Effector CD8-positive, alpha-beta T cell (primary cell): ENCODE measurements at regions not wholly inside any gene's neighbourhood (a gene's known extent, or its start where the extent isn't known, plus 50 kb on each side); places are given as distances from the start of the nearest gene placed in this dataset.

Experiments
- DNase-seq: peaks from one replicate; lab custom pipeline; 2025; lab: John Stamatoyannopoulos, UW

- DNase-seq = no peak
Observed at GRCh38 chr14:98227727-98228111, 1044.3 kb downstream of the BCL11B start.

- DNase-seq = no peak
Observed at GRCh38 chr14:98229656-98230366, 1042.2 kb downstream of the BCL11B start.

GRCh38 chr14:98230411-98230810 is 1041.6 kb downstream of the BCL11B start:
- no peak for DNase-seq

- no peak for DNase-seq
Observed at GRCh38 chr14:98231210-98231609, 1040.8 kb downstream of the BCL11B start.

- DNase-seq = no peak
Observed at GRCh38 chr14:98233656-98234055, 1038.3 kb downstream of the BCL11B start.

- DNase-seq = no peak
Observed at GRCh38 chr14:98234208-98234607, 1037.8 kb downstream of the BCL11B start.

GRCh38 chr14:98236314-98236713 is 1035.7 kb downstream of the BCL11B start:
- no peak for DNase-seq

- no peak for DNase-seq
Observed at GRCh38 chr14:98237939-98238338, 1034.1 kb downstream of the BCL11B start.

- DNase-seq = no peak
Observed at GRCh38 chr14:98240376-98240775, 1031.6 kb downstream of the BCL11B start.

- DNase-seq = no peak
Observed at GRCh38 chr14:98242903-98243302, 1029.1 kb downstream of the BCL11B start.

GRCh38 chr14:98243332-98243731 is 1028.7 kb downstream of the BCL11B start:
- DNase-seq = no peak

- DNase-seq = no peak
Observed at GRCh38 chr14:98244162-98244948, 1027.6 kb downstream of the BCL11B start.

- DNase-seq = no peak
Observed at GRCh38 chr14:98244966-98245569, 1026.9 kb downstream of the BCL11B start.

GRCh38 chr14:98249057-98249456 is 1022.9 kb downstream of the BCL11B start:
- DNase-seq = no peak

GRCh38 chr14:98249476-98249875 is 1022.5 kb downstream of the BCL11B start:
- DNase-seq = no peak

GRCh38 chr14:98252820-98253219 is 1019.2 kb downstream of the BCL11B start:
- no peak for DNase-seq

GRCh38 chr14:98259881-98260280 is 1012.1 kb downstream of the BCL11B start:
- DNase-seq = no peak

- DNase-seq = no peak
Observed at GRCh38 chr14:98262566-98262965, 1009.4 kb downstream of the BCL11B start.

- DNase-seq = no peak
Observed at GRCh38 chr14:98269533-98269932, 1002.5 kb downstream of the BCL11B start.

- DNase-seq = no peak
Observed at GRCh38 chr14:98270201-98270600, 1001.8 kb downstream of the BCL11B start.

- no peak for DNase-seq
Observed at GRCh38 chr14:98274596-98274995, 997.4 kb downstream of the BCL11B start.

- no peak for DNase-seq
Observed at GRCh38 chr14:98278800-98279199, 993.2 kb downstream of the BCL11B start.

- DNase-seq = no peak
Observed at GRCh38 chr14:98280436-98280835, 991.6 kb downstream of the BCL11B start.
